22Rv1 (cell line): ENCODE measurements at regions not wholly inside any gene's neighbourhood (a gene's known extent, or its start where the extent isn't known, plus 50 kb on each side); places are given as distances from the start of the nearest gene placed in this dataset.

Experiments
- ZFX ChIP-seq: fragments of 450-650 bp; IDR thresholded peaks from 2 replicates; pipeline ENCODE4 v1.6.1; 2017; ENCODE audit warnings: antibody characterized with exemption, borderline replicate concordance
- TF ChIP-seq, protein P1 (sequence below): fragments of 450-650 bp; IDR thresholded peaks from 2 replicates; pipeline ENCODE4 v1.5.1; 2017; ENCODE audit warnings: mild to moderate bottlenecking

GRCh38 chr5:36383942-36384341 lies 82.2 kb upstream of the RANBP3L start:
- TF ChIP-seq, protein P1, sequence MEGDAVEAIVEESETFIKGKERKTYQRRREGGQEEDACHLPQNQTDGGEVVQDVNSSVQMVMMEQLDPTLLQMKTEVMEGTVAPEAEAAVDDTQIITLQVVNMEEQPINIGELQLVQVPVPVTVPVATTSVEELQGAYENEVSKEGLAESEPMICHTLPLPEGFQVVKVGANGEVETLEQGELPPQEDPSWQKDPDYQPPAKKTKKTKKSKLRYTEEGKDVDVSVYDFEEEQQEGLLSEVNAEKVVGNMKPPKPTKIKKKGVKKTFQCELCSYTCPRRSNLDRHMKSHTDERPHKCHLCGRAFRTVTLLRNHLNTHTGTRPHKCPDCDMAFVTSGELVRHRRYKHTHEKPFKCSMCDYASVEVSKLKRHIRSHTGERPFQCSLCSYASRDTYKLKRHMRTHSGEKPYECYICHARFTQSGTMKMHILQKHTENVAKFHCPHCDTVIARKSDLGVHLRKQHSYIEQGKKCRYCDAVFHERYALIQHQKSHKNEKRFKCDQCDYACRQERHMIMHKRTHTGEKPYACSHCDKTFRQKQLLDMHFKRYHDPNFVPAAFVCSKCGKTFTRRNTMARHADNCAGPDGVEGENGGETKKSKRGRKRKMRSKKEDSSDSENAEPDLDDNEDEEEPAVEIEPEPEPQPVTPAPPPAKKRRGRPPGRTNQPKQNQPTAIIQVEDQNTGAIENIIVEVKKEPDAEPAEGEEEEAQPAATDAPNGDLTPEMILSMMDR, result no peak
- no peak for TF ChIP-seq ZFX
